Epithelial cell of esophagus (primary cell): ENCODE measurements at regions not wholly inside any gene's neighbourhood (a gene's known extent, or its start where the extent isn't known, plus 50 kb on each side); places are given as distances from the start of the nearest gene placed in this dataset.

Source experiments
- DNase-seq: peaks from one replicate; pipeline ENCODE4 v3.0.0; 2010; ENCODE audit warnings: low read depth
- H3K4me3 ChIP-seq: 2 replicates; pipeline ENCODE4 v1.5.1; 2011; ENCODE audit warnings: mild to moderate bottlenecking, low read length, control low read depth
- CTCF ChIP-seq: IDR thresholded peaks from 2 replicates; pipeline ENCODE4 v1.5.1; 2011; ENCODE audit warnings: low read depth, mild to moderate bottlenecking, low read length, control low read depth, inconsistent platforms; ENCODE audit not compliant: insufficient read depth; ENCODE audit errors: missing control alignments

GRCh38 chr15:62942428-62942827, 100.1 kb upstream of the TPM1 start:
- no peak for DNase-seq
- no peak overlapping the region for H3K4me3 ChIP-seq
- no peak for TF ChIP-seq CTCF

GRCh38 chr15:62945063-62945462, 97.5 kb upstream of the TPM1 start:
- no peak for DNase-seq
- no peak for TF ChIP-seq CTCF
- H3K4me3 ChIP-seq: no peak overlapping the region

GRCh38 chr15:62945760-62946159, 96.8 kb upstream of the TPM1 start:
- no peak for DNase-seq
- no peak for TF ChIP-seq CTCF

GRCh38 chr15:62946940-62947339, 95.6 kb upstream of the TPM1 start:
- H3K4me3 ChIP-seq: no peak overlapping the region
- peak; percentile 55 for DNase-seq
- no peak for TF ChIP-seq CTCF

More at GRCh38 chr15:62945760-62946159, 96.8 kb upstream of the TPM1 start:
- H3K4me3 ChIP-seq: no peak overlapping the region

- no peak for DNase-seq
- H3K4me3 ChIP-seq: no peak overlapping the region
- TF ChIP-seq CTCF: no peak
Observed at GRCh38 chr15:62950462-62950931, 92.0 kb upstream of the TPM1 start.

GRCh38 chr15:62951481-62951880, 91.1 kb upstream of the TPM1 start:
- no peak for TF ChIP-seq CTCF
- DNase-seq: peak; percentile 82

GRCh38 chr15:62953021-62953420, 89.5 kb upstream of the TPM1 start:
- H3K4me3 ChIP-seq: no peak overlapping the region
- TF ChIP-seq CTCF: no peak
- DNase-seq: no peak

More at GRCh38 chr15:62951481-62951880, 91.1 kb upstream of the TPM1 start:
- H3K4me3 ChIP-seq: no peak overlapping the region
